ENCODE measurements at regions not wholly inside any gene's neighbourhood (a gene's known extent, or its start where the extent isn't known, plus 50 kb on each side); places are given as distances from the start of the nearest gene placed in this dataset.

GRCh38 chr5:61767231-61768080, 435.4 kb downstream of the ZSWIM6 start:
- TF ChIP-seq, protein P1, sequence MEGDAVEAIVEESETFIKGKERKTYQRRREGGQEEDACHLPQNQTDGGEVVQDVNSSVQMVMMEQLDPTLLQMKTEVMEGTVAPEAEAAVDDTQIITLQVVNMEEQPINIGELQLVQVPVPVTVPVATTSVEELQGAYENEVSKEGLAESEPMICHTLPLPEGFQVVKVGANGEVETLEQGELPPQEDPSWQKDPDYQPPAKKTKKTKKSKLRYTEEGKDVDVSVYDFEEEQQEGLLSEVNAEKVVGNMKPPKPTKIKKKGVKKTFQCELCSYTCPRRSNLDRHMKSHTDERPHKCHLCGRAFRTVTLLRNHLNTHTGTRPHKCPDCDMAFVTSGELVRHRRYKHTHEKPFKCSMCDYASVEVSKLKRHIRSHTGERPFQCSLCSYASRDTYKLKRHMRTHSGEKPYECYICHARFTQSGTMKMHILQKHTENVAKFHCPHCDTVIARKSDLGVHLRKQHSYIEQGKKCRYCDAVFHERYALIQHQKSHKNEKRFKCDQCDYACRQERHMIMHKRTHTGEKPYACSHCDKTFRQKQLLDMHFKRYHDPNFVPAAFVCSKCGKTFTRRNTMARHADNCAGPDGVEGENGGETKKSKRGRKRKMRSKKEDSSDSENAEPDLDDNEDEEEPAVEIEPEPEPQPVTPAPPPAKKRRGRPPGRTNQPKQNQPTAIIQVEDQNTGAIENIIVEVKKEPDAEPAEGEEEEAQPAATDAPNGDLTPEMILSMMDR (IDR thresholded peaks at IDR 0.05): no peak
- no peak for TF ChIP-seq POLR2A (IDR thresholded peaks at IDR 0.05)
